T-helper 2 cell treated with Interferon-gamma antibody and Interleukin-4, amounts not matched to agents 100 ng/mL and 5 ng/mL, for 36 hours (primary cell): ENCODE measurements at regions not wholly inside any gene's neighbourhood (a gene's known extent, or its start where the extent isn't known, plus 50 kb on each side); places are given as distances from the start of the nearest gene placed in this dataset.
"Not testable (repeated sequence)": the region's sequence is repeated elsewhere in the genome, so short reads cannot be mapped to it uniquely, and the experiment has no call there.

Experiments
- intact Hi-C: fragments of 100-400 bp; cut with micrococcal nuclease; formaldehyde crosslinking; loops from one replicate; pipeline ENCODE4 v1.15.1; 2023

DNA sequence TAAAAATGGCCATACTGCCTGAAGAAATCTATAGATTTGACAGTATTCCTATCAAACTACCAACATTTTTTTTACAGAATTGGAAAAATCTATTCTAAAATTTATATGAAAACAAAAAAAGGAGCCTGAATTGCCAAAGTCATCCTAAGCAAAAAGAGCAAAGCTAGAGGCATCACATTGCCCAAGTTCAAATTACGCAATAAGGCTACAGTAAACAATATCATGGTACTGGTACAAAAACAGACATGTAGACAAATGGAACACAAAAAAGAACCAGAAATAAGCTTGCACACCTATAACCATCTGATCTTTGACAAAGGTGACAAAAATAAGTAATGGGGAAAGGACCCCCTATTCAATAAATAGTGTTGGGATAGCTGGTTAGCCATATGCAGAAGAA lies 50.2 kb upstream of the THSD7B start:
- intact Hi-C loops = no loop called here

DNA sequence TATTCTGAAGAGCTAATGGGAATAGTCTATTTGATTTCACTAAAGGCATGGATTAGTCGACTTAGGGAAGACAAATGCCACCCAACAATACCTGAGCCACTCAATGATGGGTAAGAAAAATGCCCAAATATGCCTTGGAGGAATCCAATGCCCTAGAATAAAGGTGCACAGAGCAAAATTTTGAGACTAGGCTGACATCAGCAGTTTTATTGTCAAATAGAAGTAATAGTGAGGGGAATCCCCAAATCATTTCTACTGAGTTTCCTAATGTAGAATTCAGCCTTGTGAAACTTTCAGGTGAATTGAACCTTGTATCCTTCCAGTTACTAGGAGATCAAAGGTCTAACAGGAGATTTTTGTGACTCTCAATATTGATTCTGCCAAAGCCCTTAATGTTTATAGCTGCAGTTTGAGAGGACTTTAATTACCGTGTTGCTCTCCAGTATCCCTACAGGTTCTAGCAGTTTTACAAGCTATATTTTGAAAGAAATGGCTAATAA lies 50.8 kb upstream of the THSD7B start:
- intact Hi-C loops = no loop called here

DNA sequence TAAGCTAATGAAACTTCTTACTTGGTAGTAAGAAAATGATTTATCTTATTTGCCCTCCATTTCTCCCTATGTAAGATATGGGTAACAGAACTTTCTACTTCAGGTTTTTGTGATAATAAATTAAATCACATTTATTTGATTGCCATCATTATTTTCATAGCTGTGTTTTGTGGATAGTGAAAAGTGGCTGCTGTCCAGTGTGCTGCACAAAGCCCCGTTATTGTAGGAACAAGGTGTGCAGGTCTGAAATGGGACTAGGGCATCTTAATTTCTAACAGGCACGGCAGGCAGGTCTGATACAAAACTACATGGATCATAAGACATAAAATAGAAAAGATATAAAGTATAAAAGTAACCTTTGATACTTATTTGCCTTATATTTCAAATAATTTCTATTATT lies 51.6 kb upstream of the THSD7B start:
- intact Hi-C loops = no loop called here

DNA sequence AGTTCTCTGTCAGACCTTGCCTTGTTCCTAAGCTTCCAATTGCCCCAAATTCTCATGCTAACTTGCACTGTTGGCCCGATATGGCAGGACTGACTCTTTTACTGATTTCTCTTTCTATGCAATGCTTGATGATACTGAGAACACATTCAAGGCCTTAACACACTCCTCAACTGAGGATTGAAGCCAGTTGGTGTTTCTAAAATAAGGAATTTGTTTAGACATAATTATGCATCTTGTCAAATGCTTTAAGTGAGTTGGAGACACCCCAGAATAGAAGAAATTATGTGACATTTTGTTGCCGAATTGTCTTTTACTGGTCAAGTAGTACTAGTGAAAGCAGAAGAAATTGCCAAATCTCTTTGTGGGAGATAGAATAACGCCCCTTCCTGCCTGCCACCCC lies 60.0 kb upstream of the THSD7B start:
- intact Hi-C loops = no loop called here

DNA sequence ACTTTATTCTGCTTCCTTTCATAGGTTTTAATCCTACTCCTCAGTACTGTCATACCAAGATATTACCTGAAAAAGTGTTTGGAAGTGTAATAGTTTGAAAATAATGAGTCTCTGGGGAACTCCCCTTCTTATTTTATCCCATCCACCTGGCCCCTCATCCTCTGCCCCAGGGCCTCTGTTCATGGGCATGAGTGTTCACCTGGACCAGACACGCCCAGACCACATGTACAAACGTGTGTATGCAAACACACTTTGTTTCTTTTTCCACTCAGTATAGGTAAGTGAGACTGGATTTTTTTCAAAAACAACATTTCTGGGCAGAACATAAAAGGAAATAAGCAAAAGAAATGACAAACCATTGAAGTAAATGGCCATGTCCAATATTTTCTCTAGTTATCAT lies 62.1 kb upstream of the THSD7B start:
- intact Hi-C loops = no loop called here

DNA sequence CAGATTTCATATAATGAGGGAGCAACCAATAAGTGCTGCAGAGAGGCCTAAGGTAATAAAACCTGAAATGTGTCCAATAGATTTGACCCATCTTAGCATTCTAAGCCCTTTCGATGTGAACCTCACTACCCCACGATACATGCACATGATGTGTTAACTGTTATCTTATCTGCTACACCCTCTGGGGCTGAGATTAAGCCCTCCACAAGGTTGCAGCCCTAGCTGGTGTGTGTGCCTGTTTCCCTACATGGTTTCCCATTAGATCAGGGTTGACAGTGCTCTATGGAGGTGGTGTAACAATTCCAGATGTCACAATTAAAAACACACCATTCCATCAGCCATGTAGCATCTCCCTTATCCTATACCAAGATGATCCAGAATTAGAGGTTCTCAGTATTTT lies 68.9 kb upstream of the THSD7B start:
- intact Hi-C loops = no loop called here

DNA sequence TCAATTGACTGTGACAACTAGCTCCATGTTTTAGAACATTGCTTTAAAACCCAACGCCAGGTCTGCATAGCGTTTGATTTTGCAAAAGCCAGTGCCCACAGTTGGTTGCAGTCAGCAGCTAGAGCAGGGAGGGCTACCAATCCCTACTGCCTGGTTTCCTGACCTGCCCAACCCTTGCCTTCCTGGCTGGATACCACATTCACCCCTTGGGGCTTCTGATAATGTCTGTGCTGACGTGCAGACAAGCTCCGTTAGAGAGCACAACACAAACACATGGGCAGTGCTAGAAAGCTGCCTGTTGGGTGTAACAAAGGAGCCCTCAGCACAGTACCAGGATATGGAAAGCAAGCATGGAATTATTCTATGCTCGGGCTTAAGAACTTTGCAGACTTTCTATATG lies 71.4 kb upstream of the THSD7B start:
- intact Hi-C loops = no loop called here

DNA sequence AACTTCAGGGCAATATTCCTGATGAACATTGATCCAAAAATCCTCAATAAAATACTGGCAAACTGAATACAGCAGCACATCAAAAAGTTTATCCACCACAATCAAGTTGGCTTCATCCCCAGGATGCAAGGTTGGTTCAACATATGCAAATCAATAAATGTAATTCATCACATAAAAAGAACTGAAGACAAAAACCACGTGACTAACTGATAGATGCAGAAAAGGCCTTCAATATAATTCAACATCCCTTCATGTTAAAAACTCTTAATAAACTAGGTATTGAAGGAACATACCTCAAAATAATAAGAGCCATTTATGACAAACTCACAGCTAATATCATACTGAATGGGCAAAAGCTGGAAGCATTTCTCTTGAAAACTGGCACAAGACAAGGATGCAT lies 85.3 kb upstream of the THSD7B start:
- intact Hi-C loops = not testable (repeated sequence)

DNA sequence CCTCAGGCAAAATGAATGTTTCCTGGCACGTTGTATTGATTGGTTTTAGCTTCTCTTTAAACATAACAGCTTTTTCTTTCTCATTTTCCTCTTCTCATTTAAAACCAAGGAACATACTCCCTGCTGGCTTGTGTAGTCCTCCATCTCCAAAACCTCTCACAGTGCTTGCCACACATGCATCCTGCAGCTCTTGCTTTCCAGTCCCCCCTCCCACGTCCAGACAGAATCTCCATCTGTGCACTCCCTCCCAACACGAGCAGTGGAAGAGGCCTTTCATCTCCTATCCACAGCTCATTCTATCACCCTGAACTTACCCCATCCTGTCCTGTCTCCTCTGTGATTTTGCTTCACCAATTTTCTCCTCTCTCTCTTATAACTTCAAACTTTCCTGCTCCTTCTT lies 99.6 kb upstream of the THSD7B start:
- intact Hi-C loops = no loop called here

DNA sequence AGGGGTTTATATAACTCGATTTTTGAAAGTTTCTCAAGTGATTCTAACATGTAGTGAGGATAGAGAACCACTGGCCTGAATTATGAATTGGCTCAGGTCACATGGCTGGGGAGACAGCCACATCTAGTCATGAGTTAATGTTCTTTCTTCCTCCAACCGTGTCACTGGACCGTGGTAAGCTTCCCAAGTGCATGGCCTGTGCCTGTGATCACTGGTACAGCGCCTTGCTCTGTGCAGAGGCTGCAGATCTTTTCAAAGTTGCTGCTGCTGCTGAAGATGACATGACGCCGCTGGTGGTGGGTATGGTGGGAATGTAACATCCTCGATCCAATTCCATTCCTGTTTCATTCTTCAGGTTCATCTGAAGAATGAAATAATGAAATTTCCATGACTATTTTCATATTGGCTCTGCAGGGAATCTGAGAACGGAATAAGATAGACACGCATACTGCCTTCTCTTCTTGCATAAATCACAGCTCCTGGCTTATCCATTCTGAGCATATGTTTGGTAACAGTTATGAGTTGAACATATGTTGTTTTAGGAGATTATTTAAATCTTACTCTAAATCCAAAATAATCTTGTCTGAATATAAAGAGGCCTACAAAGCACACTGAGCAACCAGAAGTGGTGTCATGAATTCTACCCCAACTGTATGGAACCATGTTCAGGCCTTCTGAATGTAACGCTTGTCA lies 100.5 kb upstream of the THSD7B start:
- intact Hi-C loops = no loop called here

DNA sequence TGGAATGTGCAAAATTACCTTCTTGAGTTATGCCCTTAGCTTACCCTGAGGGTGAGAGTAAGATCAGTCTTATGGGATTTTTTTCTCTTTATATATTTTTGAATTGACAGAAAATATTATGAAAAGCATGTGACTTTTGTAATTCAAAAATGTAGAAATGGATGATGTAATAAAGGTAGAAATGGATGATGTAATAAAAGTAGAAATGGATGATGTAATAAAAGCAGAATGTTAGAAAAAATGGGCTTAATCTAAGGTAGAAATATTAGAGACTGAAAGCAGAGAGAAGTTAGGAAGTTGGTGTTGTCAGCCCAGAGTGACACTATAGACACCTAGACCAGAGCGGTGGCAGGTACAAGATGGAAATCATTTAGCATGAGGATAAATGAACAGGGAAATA lies 107.1 kb upstream of the THSD7B start:
- intact Hi-C loops = no loop called here

DNA sequence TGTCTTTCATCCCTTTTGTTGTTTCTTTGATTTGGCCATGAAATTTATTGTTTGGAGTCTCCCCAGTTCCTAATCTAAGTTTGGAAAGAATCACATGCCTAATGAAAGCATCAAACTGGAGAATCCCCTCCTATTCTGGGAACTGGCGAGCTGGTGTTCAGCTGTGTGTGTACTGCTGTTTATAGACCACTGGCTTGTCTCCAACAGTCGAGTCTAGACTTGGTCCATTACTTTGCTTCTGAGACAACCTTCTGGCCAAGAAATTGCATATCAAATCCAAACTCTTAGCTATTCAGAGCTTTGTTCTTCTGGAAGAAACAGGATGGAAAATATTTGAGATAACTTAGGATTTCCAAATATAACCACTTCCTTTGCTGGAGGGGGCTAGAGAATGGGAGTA lies 111.5 kb upstream of the THSD7B start:
- intact Hi-C loops = no loop called here

DNA sequence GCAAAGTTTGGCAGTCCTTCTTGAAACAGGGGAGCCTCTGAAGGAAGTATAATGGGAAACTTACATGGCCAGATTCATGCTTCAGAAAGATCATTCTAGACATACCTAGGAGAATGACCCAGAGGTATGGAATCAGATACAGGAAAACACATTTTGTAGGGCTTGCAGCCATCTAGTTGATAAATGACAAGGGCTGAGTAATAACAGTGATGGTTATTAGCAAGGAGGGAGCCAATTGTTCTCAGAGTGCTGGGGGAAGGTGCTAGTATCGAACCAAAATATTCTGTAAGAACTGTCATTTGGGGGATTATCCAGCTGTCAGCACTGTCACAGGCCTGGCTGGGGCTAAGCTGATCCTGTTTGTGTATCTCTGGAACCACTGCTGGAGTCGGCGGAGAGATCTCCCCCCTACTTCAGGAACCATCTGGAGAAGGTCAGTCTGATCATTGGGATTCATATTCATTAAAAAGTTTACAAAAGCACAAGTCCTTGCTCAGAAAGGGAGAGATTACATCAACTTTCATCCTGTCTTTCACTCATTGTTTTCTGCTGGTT lies 113.8 kb upstream of the THSD7B start:
- intact Hi-C loops = no loop called here

DNA sequence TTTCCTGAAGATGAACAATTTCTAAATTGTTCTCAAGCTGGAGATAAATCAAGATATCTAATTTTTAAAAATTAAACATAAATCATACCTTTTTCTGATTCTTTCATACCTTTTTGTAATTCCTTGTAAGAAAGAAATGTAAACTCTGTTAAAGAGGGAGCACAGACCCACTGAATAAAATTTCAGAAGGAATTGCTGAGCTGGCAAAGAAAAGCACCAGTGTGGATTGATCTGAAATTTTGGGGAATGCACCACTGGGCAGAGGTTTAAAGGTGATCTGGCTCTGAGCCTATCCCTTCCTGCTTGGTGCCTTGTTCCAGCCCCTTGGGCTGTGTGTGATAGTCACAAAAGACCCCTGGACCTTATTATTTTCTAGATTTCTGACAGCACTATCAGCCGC lies 118.3 kb upstream of the THSD7B start:
- intact Hi-C loops = no loop called here

DNA sequence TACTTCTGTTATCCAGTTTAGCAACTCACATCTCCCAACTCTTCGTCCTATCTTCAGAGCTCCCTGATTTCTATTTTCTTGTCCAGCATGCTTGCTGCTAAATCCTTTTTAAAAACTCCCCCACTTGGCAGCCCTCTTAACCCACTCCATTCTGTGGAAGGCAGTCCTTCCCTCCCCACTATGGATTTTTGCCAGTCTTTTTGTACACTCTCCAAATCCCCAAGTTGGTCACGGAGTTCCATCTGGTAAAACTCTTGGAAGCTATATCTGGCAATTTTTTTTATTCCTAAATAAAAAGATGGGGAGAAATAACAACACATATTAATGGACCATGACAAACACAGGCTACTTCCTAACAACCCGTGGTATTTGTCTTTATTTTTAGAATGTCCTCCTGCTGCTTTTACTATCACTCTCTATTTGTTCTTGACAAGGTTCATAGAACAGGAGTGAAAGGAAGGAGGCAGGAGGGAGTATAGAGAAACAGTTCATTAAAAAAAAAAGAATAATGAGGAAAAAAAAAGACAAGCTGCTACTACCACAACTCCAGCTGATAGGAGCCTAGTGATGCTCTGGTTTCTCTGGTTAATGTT lies 120.0 kb upstream of the THSD7B start:
- intact Hi-C loops = no loop called here

DNA sequence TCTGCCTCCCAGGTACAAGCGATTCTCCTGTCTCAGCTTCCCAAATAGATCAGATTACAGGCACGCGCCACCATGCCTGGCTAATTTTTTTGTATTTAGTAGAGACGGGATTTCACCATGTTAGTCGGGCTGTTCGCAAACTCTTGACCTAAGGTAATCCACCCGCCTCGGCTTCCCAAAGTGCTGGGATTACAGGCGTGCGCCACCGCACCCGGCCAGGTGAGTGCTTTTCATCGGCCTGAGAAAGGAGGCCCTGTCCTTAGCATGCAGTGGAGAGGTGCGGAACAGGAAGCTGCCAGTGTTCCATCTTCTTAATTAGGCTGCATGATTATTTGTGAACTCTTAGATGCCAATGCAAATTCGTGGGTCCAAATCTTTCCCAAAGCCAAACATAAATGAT lies 125.7 kb upstream of the THSD7B start:
- intact Hi-C loops = no loop called here

DNA sequence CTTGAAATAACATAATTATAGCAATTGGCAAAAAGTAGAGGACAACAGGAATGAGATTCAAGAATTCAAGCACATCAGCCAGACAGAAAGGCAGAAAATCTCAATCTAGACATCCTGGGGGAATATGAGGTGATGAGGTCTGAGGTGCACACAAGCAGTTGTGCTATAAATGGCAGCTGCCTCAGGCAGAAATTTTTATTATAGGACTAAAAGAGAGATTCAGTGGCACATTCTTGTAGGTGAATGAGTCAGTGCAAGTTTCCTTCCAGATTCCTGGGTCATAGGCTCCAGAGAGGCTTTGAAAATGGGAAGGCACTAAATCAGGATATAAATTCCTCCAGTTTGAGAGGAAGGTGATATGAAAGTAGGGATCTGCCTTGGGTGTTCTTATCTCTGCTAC lies 127.2 kb upstream of the THSD7B start:
- intact Hi-C loops = no loop called here

DNA sequence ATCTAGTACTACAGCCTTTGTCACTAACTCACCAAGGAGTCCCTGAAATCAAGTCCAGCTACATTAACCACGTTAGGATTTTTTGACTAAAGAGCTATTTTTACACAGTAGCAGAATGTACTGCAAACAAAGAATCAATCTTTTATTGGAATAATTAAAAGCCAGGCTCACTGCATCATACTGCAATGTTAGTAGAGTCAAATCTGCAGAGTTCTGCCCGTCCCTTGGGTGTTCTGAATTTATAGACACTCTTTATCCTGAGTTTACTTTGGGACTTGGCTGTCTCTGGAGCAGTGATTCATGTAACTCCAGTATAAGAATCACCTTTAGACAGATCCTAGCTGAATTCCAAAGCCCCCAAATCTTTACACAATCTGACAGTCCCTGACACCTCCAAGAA lies 127.9 kb upstream of the THSD7B start:
- intact Hi-C loops = no loop called here

DNA sequence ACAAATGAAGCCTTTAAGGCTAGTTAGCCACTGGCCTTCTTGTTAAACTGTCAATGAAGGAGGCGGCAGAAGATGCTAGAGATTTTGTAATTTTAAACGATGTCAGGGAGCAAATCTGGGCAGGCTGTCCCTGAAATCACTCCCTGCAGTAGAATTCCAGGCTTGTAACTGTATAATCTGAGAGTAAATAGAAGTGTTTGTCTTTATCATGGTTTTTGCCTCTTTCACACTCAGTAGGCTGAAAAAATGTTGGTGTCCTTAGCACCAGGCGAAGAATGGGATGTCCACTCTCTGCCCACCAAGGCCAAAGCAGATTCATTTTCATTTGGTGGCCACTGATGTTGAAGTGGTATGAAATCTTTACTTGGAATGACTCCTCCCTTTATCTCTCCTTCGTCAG lies 136.9 kb upstream of the THSD7B start:
- intact Hi-C loops = no loop called here

DNA sequence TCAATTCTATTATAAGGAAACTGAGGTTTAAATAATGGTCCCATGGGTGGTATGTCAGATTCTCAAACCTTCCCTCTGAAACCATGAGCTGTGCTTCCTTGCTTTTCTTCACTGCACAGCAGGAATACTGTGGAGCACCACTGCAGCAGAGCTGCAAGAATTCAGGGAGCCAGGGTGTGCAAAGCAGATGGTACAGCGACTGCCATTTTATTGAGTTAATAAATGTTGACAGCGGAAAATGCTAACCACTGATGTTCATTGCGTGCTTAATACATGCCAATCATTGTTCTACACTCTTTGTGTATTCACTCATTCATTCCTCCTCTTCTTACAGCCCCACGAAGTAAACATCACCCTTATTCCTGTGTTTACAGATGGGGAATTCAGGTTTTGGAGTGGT lies 152.2 kb upstream of the THSD7B start:
- intact Hi-C loops = no loop called here

DNA sequence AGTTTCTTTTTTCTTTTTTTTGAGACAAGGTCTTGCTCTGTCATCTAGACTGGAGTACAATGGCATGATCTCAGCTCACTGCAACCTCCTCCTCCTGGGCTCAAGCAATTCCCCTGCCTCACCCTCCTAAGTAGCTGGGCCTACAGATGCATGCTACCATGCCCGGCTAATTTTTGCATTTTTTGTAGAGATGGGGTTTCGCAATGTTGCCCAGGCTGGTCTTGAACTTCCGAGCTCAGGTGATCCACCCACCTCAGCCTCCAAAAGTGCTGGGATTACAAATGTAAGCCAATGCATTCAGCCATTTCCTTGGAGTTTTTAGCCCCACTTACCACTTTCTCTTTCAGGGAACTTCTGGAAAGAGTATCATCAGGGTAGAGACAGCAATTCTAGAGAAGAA lies 153.3 kb upstream of the THSD7B start:
- intact Hi-C loops = no loop called here

DNA sequence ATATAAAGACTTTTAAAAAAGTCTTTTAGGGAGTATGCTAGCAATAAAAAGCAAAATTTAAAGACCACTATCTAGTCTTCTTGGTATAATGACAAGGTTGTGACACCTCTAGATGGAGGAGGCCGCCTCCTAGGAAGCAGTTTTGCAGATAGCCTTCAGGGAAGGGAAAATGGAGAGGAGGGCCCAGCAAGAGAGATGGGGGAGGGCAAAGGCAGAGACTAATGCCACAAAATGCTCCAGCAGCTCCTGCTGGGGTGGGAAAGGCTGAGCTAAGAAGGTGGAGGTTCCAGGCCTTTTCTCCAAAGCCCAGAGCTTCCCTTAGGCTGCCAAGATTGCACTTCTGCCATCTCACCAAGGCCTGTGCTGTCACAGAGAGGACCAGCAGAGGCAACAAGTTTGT lies 153.9 kb upstream of the THSD7B start:
- intact Hi-C loops = no loop called here

DNA sequence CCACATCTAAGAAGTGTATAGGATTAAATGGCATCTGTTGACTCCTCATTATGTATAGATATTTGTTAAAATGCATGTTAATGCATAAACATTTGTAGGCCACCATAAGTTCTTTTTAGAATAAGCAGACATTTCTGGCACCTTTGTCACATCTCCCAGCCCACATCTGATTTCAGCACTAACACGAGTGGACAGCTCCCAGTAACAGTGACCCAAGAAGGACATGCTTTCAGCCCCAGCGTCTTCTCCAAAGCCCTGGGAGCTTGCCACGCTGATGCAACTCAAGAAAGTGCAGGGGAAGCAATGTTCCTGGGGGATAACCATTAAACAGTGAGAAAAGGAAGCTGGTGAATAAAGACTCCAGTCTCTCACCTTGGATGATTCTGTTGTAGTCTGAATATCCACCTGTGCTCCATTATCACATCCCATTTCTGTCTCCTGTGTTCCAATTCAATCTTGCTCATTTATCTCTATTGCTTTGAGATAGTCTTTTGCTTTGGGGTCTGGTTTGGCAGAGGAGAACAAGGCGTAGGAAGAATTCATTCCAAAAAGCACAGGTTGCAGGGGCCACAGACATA lies 182.6 kb upstream of the THSD7B start:
- intact Hi-C loops = no loop called here
